Naive thymus-derived CD8-positive, alpha-beta T cell (primary cell): ENCODE measurements at regions not wholly inside any gene's neighbourhood (a gene's known extent, or its start where the extent isn't known, plus 50 kb on each side); places are given as distances from the start of the nearest gene placed in this dataset.

Experiments used
- ATAC-seq, 2 donors: fragments of 150-1000 bp; cut with Tn5 transposase in 1 of 2; sonication (Bioruptor Pico), chemical (Tn5 transposase) in 1 of 2; 1 replicate in 1 of 2; 2 replicates in 1 of 2; pipeline ENCODE4 v1.10.0; 2021; ENCODE audit warnings: mild to moderate bottlenecking in 2 of 2, moderate library complexity in 2 of 2
- POLR2A ChIA-PET: fragments of 350-600 bp; sonication (Branson Sonifier 250); formaldehyde crosslinking; loops from one replicate; lab custom pipeline; 2021; ENCODE audit warnings: antibody characterized with exemption; lab: Charles Lee
- DNase-seq, 10 donors: peaks; one replicate each; pipeline versions ENCODE4 v3.0.0 to v3.0.0-alpha.2; 2020 to 2022
- H3K27ac Mint-ChIP-seq, 10 donors: one replicate each; pipeline ENCODE4 v1.8.0; 2020 to 2022; ENCODE audit warnings: mild to moderate bottlenecking in 10 of 10, mixed read lengths in 10 of 10, moderate library complexity in 4 of 10, inconsistent platforms in 1 of 10
- H3K27me3 Mint-ChIP-seq, 5 donors: one replicate each; pipeline ENCODE4 v1.8.0; 2021 to 2022; ENCODE audit warnings: mixed read lengths in 5 of 5
- H3K36me3 Mint-ChIP-seq, 3 donors: one replicate each; pipeline ENCODE4 v1.8.0; 2020 to 2022; ENCODE audit warnings: mixed read lengths in 3 of 3, mild to moderate bottlenecking in 2 of 3, inconsistent platforms in 1 of 3
- H3K4me1 Mint-ChIP-seq, 4 donors: one replicate each; pipeline ENCODE4 v1.8.0; 2021 to 2022; ENCODE audit warnings: mixed read lengths in 4 of 4
- H3K4me3 Mint-ChIP-seq, 10 donors: one replicate each; pipeline ENCODE4 v1.8.0; 2020 to 2022; ENCODE audit warnings: mild to moderate bottlenecking in 10 of 10, mixed read lengths in 10 of 10, moderate library complexity in 6 of 10, inconsistent platforms in 1 of 10
- H3K9me3 Mint-ChIP-seq, 9 donors: one replicate each; pipeline ENCODE4 v1.8.0; 2020 to 2022; ENCODE audit warnings: mixed read lengths in 9 of 9, mild to moderate bottlenecking in 3 of 9, inconsistent platforms in 1 of 9, moderate library complexity in 1 of 9

DNA sequence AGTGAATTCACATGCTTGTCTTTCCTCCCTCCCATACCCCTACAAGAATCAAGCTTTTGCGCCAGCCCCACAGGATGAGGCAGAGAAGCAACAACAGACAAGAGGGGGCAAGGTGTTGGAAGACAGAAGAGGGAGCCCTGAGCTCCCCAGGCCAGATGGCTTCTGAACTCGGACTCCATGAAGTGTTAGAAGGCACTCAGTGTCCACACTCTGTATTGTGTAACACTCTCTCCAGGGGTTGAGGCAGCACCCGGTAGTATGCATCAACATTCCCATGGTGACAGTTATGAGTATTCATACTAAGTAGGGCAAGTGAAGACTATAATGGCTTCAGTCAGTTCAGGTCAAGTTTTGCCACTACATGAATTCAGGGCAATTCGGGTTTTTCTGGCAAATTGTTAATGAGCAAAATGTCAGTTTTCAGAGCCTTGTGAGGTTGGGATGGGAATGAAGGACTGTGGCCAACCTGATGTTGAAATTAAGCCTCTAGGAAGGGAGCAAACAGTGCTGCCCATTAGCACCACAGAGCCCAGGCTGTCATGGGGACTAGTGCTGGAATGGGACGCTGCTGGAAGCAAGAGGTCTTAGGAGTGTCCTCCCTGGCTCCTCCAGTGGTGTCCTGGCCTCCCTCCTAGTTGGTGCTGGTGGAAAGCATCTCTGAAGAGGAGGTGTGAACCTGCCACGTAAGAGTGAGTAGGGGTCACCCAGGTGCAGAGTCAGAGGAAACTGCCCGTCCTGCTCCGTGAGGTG lies 79.4 kb downstream of the KLF15 start:
- Mint-ChIP-seq H3K4me1 (no peaks in the 10 kb centered on the region), H3K4me3 (no peak overlapping the region), H3K27ac (no peak overlapping the region), H3K9me3 (peaks cover 0 to 3% (median 0%) of the 10 kb centered on the region in 9 donors), H3K36me3 (no peaks in the 10 kb centered on the region), H3K27me3 (peaks cover 18 to 70% (median 27%) of the 10 kb centered on the region in 5 donors)
- no peak for DNase-seq
- POLR2A ChIA-PET, result no interaction called here
- no peak for ATAC-seq

DNA sequence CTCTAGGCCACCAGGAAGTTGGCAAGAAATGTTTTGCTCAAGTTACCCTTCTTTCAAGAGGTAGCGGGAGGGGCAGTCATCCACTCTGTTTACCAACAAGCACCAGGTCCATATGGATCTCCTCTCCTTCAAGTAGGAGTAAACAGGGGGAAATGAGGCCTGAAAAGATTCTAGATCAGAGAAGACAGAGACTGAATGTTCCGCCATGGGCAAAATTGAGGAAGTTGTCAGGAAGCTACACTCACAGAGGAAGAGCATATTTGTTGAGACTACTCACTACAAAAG lies 81.6 kb downstream of the KLF15 start:
- DNase-seq, result no peak
- POLR2A ChIA-PET, result no interaction called here
- ATAC-seq, result no peak
- no peak overlapping the region for H3K4me3 Mint-ChIP-seq
- H3K27ac Mint-ChIP-seq, result no peak overlapping the region
- H3K9me3 Mint-ChIP-seq, result no peaks in the 10 kb centered on the region
- peaks cover 13 to 67% (median 29%) of the 10 kb centered on the region in 5 donors for H3K27me3 Mint-ChIP-seq
- H3K36me3 Mint-ChIP-seq, result no peaks in the 10 kb centered on the region
- H3K4me1 Mint-ChIP-seq, result no peaks in the 10 kb centered on the region

DNA sequence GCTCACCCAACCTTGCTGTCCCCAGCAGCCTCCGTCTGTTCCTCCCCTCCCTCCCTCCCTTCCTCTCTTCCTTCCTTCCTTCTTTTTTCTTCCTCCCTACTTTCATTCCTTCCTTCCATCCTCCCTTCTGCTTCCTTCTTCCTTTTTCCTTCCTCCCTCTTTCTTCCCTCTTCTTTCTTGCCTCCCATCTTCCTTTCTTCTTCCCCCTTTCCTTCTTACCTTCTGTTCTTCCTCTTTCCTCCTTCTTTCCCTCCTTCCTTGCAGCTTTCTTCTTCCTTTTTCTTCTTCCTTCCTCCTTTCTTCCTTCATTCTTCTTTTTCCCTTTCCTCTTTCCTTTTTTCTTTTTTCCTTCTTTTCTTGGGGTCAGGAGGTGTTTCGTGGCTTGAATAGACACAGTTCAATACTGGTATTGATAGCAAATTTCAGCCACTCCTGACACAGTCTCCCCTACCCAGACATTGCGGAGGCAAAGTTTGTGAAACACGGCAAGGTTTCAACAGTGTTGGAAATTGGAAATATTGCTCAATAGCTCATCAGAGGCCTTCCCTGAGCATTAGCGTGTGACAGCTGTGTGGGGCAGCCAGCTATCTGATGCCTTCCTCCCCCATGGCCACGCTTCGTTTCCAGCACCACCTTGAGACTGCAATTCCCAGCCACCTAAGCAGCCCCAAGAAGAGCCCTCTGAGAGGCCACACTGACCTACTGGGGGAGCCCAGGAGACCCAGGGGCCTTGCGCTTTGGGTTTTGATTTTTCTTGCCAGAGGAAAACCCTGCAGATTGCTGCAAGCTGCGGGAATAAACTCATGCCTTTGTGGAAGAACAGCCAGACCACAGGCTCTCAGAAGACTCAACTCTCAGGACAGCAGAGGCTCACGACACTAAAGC lies 82.2 kb downstream of the KLF15 start:
- ATAC-seq (no peak), DNase-seq (no peak)
- POLR2A ChIA-PET, result no interaction called here
- Mint-ChIP-seq H3K36me3 (no peaks in the 10 kb centered on the region), H3K4me1 (no peaks in the 10 kb centered on the region), H3K4me3 (no peak overlapping the region), H3K9me3 (no peaks in the 10 kb centered on the region), H3K27me3 (peaks cover 13 to 67% (median 29%) of the 10 kb centered on the region in 5 donors), H3K27ac (peak overlapping the region in 1 of 10 donors; percentile 16)

DNA sequence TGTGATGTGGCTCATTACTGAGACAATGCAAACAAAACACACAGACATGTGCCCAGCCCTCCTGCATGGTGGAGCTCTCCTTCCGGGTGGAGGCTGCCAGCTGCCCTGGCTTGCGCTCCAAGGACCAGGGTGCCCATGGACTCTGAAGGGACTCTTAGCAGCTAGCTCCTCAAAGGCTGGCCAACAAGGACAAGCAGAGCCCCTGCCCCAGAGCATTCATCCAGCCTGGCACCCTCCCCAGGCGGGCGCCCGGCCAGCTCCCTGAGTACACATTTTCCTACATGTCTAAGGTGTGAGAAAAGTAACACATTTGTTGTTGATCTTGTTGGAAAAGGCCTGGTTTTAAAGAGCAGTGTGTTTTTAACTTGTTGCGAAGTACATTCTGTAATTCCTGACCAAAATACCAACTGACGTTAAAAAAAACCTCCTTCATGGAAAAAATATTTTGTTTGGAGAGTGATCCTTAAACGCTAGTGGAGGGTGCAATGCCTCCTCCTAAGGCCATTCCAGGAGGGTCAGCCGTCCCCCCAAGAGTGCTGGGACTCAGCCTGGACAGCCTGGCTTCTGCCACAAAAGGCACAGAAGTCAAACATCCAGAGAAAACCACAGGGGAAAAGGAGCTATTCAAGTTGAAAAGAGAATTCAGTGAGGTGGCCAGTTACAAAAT lies 86.9 kb downstream of the KLF15 start:
- no peaks in the 10 kb centered on the region for H3K9me3 Mint-ChIP-seq
- H3K4me1 Mint-ChIP-seq, result no peaks in the 10 kb centered on the region
- DNase-seq (no peak), ATAC-seq (no peak)
- peaks cover 15 to 51% (median 35%) of the 10 kb centered on the region in 5 donors for H3K27me3 Mint-ChIP-seq
- no peaks in the 10 kb centered on the region for H3K36me3 Mint-ChIP-seq
- POLR2A ChIA-PET, result no interaction called here
- no peak overlapping the region for H3K4me3 Mint-ChIP-seq
- no peak overlapping the region for H3K27ac Mint-ChIP-seq

DNA sequence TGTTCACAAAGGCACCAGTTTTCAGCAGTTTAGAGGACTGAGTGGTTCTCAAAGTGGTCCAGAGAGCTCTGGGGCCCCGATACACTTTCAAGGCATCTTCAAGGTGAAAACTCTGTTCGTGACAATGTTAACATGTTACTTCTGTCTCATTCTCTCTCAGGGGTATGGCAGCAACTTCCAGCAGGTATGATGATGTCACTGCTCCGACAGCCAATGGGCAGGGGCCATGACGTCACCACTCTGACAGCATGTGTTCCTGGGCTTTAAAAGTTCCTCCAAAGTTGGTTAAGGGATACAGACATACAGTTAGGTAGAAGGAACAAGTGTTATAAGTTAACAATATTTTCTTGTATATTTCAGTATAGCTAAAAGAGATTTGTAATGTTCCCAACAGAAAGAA lies 87.9 kb downstream of the KLF15 start:
- POLR2A ChIA-PET, result no interaction called here
- H3K4me3 Mint-ChIP-seq, result no peak overlapping the region
- H3K27me3 Mint-ChIP-seq, result peaks cover 12 to 50% (median 34%) of the 10 kb centered on the region in 5 donors
- H3K9me3 Mint-ChIP-seq, result no peaks in the 10 kb centered on the region
- no peak overlapping the region for H3K27ac Mint-ChIP-seq
- ATAC-seq (no peak), DNase-seq (no peak)
- no peaks in the 10 kb centered on the region for H3K4me1 Mint-ChIP-seq
- H3K36me3 Mint-ChIP-seq, result no peaks in the 10 kb centered on the region

DNA sequence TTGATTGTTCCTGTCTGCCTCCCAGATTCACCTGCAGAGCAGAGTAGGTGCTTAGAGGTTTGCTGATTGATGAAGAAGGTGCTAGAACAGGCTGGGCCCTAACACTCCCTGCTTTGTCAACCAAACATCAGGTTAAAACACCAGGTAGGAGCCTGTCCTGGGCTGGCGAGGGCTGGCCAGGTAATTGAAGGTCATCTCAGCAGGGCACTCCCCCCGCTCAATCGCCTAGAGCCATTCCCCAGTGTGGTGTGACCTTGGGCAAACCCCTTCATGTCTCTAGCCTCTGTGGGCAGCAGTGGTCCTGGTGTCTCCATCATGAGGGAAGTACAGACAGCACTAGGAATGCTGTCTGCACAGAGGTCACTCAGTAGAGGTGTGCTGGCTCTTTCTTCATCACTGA lies 88.3 kb downstream of the KLF15 start:
- H3K36me3 Mint-ChIP-seq, result no peaks in the 10 kb centered on the region
- peaks cover 10 to 50% (median 39%) of the 10 kb centered on the region in 5 donors for H3K27me3 Mint-ChIP-seq
- no peaks in the 10 kb centered on the region for H3K4me1 Mint-ChIP-seq
- H3K27ac Mint-ChIP-seq, result no peak overlapping the region
- POLR2A ChIA-PET, result no interaction called here
- ATAC-seq, result no peak
- no peaks in the 10 kb centered on the region for H3K9me3 Mint-ChIP-seq
- no peak for DNase-seq
- no peak overlapping the region for H3K4me3 Mint-ChIP-seq

DNA sequence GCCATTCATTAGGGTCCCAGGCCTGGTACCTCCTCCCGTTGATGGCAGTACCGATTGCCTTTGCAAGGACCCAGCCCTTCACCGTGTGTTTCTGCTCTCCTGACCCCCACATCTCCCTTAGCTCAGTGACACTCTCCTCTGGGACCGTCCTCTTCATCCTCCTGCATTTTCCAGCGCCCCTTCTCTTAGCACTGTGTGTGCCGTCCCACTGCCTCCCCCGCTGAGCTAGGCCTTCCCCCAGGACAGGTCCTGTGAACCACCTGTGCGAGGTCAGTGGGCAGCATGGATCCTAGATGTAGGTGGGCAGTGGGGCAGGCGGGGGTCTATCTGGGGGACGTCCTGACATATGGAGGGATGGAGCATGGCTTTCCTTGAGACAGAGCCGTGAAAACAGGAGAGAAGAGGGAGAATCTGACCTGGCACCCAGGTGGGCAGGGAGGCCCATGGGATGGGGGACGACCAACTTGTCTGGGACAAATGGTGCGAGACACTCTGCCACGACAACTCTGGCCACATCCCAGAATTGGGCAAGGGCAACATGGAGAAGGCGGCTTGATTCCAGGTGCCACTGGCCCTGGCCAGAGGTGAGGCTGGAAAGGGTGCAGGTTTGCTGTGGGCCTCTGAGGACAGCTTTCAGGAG lies 87.7 kb upstream of the ALDH1L1 start:
- no peaks in the 10 kb centered on the region for H3K4me1 Mint-ChIP-seq
- DNase-seq, result no peak
- ATAC-seq, result no peak
- POLR2A ChIA-PET, result no interaction called here
- H3K9me3 Mint-ChIP-seq, result no peaks in the 10 kb centered on the region
- H3K27me3 Mint-ChIP-seq, result peaks cover 9 to 50% (median 42%) of the 10 kb centered on the region in 5 donors
- H3K36me3 Mint-ChIP-seq, result no peaks in the 10 kb centered on the region
- peak overlapping the region in 1 of 10 donors; percentile 30 for H3K27ac Mint-ChIP-seq
- H3K4me3 Mint-ChIP-seq, result no peak overlapping the region

DNA sequence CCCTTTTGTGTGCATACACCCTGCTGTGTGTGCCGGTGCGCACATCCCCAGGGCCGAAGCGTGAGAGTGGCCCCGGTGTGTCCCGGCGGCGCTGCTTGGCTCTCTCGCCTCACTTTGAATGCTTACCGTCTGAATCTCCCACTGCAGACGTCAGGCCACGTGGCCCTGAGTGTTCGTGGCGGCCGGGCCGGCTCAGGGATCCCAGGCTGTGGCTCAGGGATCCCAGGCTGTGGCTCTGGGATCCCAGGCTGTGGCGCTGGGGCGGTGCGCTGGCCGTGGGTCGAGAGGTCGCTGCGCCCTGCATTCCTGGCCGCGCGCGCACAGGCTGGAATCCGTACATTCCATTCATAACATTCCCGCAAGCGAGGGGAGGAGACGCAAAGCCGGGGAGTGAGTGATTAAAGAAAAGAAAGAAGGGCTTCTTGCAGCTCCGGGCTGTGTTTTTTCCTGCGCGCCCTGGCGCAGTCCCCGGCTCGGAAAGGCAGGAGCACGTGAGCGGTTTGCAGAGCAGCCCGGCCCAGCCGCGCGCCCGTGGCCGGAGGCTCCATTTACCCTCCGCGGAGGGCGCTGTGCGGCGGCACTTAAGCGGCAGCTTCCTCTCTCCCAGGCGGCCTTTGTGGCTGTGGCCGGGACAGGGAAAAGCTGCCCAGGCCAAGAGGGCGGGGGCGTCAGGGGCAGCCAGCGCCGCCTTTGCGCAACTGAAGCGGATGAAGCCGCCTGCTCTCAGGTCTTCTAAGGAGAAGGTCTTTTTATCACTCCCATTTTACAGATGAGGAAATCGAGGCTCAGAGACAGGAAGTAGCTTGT lies 87.0 kb upstream of the ALDH1L1 start:
- H3K27ac Mint-ChIP-seq, result no peak overlapping the region
- no peaks in the 10 kb centered on the region for H3K9me3 Mint-ChIP-seq
- POLR2A ChIA-PET, result no interaction called here
- no peaks in the 10 kb centered on the region for H3K36me3 Mint-ChIP-seq
- H3K27me3 Mint-ChIP-seq, result peaks cover 10 to 54% (median 46%) of the 10 kb centered on the region in 5 donors
- no peak for DNase-seq
- ATAC-seq, result no peak
- no peaks in the 10 kb centered on the region for H3K4me1 Mint-ChIP-seq
- no peak overlapping the region for H3K4me3 Mint-ChIP-seq

DNA sequence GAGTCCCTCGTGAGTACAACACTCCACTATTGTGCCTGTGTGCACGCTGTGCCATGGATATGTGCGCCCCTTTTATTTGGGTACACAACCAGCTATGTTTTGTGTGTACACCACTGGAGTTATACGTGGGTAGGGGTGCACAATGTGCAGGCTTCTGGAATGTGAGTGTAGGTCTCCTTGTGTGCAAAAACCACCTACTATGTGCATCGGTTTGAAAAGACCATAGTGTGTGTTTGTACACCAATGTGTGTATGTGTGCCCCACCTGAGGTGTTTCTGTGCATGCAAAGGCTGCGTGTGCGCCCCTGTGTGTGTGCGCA lies 86.4 kb upstream of the ALDH1L1 start:
- ATAC-seq, result no peak
- Mint-ChIP-seq H3K27me3 (peaks cover 10 to 59% (median 51%) of the 10 kb centered on the region in 5 donors), H3K9me3 (no peaks in the 10 kb centered on the region), H3K36me3 (no peaks in the 10 kb centered on the region), H3K4me1 (no peaks in the 10 kb centered on the region), H3K4me3 (no peak overlapping the region), H3K27ac (no peak overlapping the region)
- POLR2A ChIA-PET, result no interaction called here
- no peak for DNase-seq

DNA sequence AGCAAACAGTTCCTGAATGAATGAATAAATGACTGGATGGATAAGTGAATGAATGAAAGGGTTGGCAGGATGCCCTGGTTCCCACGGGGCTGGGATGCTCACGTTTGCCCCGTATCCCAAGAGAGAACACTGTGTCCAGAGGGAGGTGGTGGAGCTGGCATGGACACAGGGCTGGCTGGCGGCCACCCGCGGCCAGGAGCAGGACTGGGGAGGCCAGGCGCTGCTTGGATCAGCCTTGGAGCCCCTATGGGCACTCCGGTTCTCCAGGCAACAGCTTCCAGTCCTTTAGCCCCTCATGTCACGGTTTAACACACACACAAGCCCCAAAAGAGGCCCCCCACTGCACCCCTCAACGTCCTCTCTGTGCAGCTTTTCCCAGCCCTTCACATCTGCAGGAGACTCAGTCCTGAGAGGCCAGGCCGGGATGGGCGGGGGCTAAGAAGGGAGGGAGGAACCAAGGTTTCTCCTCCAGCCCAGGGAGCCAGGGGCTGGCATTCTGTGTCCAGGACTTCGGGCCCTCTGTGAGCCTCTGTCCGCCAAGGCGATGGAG lies 86.0 kb upstream of the ALDH1L1 start:
- peaks cover 10 to 62% (median 51%) of the 10 kb centered on the region in 5 donors for H3K27me3 Mint-ChIP-seq
- no peaks in the 10 kb centered on the region for H3K4me1 Mint-ChIP-seq

DNA sequence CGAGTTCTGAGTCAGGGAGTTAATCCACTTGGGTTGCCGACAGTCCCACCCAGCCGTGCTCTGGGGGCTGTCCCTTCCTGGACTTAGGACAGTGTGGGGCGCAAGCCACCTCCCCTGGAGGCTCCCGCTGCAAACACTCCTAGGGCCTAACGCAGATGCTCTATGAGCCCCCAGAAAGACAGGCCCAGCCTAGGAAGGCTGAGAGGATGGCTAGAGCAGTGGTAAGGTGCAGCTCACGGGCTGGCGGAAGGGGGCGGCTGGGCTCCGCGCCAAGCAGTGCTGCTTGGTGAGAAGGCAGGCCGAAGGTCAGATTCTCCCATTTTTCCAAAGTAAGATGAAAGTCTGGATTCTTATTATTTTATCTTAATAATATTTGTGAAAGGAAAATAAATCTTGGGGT lies 84.6 kb upstream of the ALDH1L1 start:
- no peak overlapping the region for H3K27ac Mint-ChIP-seq
- H3K27me3 Mint-ChIP-seq, result peaks cover 10 to 66% (median 51%) of the 10 kb centered on the region in 5 donors
- DNase-seq, result no peak

More for the DNA sequence above, 86.0 kb upstream of the ALDH1L1 start:
- Mint-ChIP-seq H3K36me3 (no peaks in the 10 kb centered on the region), H3K9me3 (no peaks in the 10 kb centered on the region), H3K4me3 (peak overlapping the region in 1 of 10 donors; percentile 20), H3K27ac (peak overlapping the region in 1 of 10 donors; percentile 60)
- DNase-seq, result no peak
- POLR2A ChIA-PET, result no interaction called here
- no peak for ATAC-seq

DNA sequence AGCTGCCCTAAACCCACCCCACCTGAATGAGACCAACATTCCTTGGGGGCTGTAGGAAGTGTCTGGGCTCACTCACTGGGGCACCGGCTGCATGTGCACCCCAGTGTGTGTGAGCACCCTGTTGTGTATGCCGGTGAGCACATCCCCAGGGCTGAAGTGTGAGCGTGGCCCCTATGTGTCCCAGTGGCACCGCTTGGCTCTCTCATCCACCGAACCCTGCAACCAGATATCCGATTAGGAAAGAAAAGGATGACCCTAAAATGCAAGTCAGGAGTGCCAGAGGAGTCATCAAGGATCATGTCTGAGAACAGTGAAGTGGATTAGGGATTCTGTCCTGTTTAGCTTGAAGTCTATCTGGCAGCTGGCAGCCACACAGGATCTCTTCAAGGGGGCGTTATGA lies 84.0 kb upstream of the ALDH1L1 start:
- Mint-ChIP-seq H3K4me1 (no peaks in the 10 kb centered on the region), H3K27ac (no peak overlapping the region), H3K9me3 (no peaks in the 10 kb centered on the region), H3K27me3 (peaks cover 9 to 66% (median 50%) of the 10 kb centered on the region in 5 donors), H3K4me3 (no peak overlapping the region), H3K36me3 (no peaks in the 10 kb centered on the region)
- no peak for DNase-seq
- no peak for ATAC-seq
- POLR2A ChIA-PET, result no interaction called here

More for the DNA sequence above, 84.6 kb upstream of the ALDH1L1 start:
- no peaks in the 10 kb centered on the region for H3K36me3 Mint-ChIP-seq
- H3K9me3 Mint-ChIP-seq, result no peaks in the 10 kb centered on the region
- no peak for ATAC-seq
- POLR2A ChIA-PET, result no interaction called here
- H3K4me1 Mint-ChIP-seq, result no peaks in the 10 kb centered on the region
- no peak overlapping the region for H3K4me3 Mint-ChIP-seq
